ENCODE measurements at regions not wholly inside any gene's neighbourhood (a gene's known extent, or its start where the extent isn't known, plus 50 kb on each side); places are given as distances from the start of the nearest gene placed in this dataset.
"Not testable (repeated sequence)": the region's sequence is repeated elsewhere in the genome, so short reads cannot be mapped to it uniquely, and the experiment has no call there.

DNA sequence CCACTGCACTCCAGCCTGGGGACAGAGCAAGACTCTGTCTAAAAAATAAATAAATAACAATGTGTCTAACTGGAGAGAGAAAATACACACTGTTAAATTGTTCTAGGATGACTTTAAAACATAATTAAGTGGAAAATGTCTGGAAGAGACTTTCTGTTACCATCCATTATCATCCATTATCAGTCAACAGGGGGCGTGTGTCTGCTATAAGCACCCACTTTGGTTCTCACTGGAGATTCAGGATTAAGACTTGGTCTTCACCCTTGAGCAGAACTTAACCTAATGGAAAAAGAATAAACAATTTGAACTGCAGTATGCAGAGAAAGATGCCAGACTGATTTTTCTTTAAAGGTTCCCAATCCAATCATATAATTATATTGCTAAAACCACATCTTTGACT is 999.8 kb upstream of the GYPC start:
- TF ChIP-seq, protein P1, sequence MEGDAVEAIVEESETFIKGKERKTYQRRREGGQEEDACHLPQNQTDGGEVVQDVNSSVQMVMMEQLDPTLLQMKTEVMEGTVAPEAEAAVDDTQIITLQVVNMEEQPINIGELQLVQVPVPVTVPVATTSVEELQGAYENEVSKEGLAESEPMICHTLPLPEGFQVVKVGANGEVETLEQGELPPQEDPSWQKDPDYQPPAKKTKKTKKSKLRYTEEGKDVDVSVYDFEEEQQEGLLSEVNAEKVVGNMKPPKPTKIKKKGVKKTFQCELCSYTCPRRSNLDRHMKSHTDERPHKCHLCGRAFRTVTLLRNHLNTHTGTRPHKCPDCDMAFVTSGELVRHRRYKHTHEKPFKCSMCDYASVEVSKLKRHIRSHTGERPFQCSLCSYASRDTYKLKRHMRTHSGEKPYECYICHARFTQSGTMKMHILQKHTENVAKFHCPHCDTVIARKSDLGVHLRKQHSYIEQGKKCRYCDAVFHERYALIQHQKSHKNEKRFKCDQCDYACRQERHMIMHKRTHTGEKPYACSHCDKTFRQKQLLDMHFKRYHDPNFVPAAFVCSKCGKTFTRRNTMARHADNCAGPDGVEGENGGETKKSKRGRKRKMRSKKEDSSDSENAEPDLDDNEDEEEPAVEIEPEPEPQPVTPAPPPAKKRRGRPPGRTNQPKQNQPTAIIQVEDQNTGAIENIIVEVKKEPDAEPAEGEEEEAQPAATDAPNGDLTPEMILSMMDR (IDR thresholded peaks at IDR 0.05; ENCODE audit: low read depth, low read length): no peak
- no peak overlapping the region for H3K4me3 ChIP-seq (replicated peaks in 1 of 2; ENCODE audit: low read depth in 2 of 2, low read length in 2 of 2)
- DNase-seq (ENCODE audit: low read depth in 2 of 2): no peak

DNA sequence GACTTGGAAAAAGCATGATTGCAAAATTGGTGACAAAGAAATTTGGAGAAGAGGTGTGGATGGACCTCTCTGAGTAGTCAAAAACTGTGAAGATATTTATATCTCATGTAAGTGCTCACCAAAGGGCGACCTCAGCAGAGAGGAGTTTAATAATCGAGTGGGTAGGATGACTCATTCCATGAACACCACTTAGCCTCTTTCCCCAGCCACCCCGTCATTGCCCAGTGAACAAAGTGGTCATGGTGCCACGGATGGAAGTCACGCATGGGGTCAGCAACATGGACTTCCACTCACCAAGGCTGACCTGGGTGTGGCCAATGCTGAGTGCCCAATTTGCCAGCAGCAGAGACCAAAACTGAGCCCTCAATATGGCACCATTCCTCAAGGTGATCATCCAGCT is 997.4 kb upstream of the GYPC start:
- H3K4me3 ChIP-seq (replicated peaks in 1 of 2; ENCODE audit: low read depth in 2 of 2, low read length in 2 of 2): no peak overlapping the region
- no peak for DNase-seq (ENCODE audit: low read depth in 2 of 2)
- TF ChIP-seq, protein P1 (IDR thresholded peaks at IDR 0.05; ENCODE audit: low read depth, low read length): no peak

- DNase-seq (ENCODE audit: low read depth in 2 of 2); H3K4me3 ChIP-seq (replicated peaks in 1 of 2; ENCODE audit: low read depth in 2 of 2, low read length in 2 of 2): not testable (repeated sequence)
Observed at GRCh38 chr2:125660369-125660768, 995.6 kb upstream of the GYPC start.

- TF ChIP-seq, protein P1 (IDR thresholded peaks at IDR 0.05; ENCODE audit: low read depth, low read length): no peak
- H3K4me3 ChIP-seq (replicated peaks in 1 of 2; ENCODE audit: low read depth in 2 of 2, low read length in 2 of 2): no peak overlapping the region
- DNase-seq (ENCODE audit: low read depth in 2 of 2): no peak
Observed at GRCh38 chr2:125667630-125668029, 988.3 kb upstream of the GYPC start.

DNA sequence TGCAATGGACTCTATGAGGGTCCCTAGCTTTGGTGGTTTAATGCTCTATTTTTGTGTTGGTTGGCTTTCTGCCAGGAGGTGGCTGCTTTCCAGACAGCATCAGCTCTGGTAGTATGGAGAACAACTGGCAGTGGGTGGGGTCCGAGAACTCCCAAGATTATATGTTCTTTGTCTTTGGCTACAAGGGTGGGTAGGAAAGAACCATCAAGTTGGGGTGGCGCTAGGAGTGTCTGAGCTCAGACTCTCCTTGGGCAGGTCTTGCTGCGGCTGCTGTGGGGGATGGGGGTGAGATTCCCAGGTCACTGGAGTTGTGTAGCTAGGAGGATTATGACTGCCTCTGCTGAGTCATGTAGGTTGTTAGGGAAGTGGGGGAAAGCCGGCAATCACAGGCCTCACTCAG is 976.1 kb upstream of the GYPC start:
- no peak overlapping the region for H3K4me3 ChIP-seq (replicated peaks in 1 of 2; ENCODE audit: low read depth in 2 of 2, low read length in 2 of 2)
- TF ChIP-seq, protein P1 (IDR thresholded peaks at IDR 0.05; ENCODE audit: low read depth, low read length): no peak
- no peak for DNase-seq (ENCODE audit: low read depth in 2 of 2)

- DNase-seq (ENCODE audit: low read depth in 2 of 2): no peak
- no peak overlapping the region for H3K4me3 ChIP-seq (replicated peaks in 1 of 2; ENCODE audit: low read depth in 2 of 2, low read length in 2 of 2)
- TF ChIP-seq, protein P1 (IDR thresholded peaks at IDR 0.05; ENCODE audit: low read depth, low read length): no peak
Observed at GRCh38 chr2:125680809-125681208, 975.1 kb upstream of the GYPC start.

GRCh38 chr2:125681576-125681975 is 974.4 kb upstream of the GYPC start:
- TF ChIP-seq, protein P1 (IDR thresholded peaks at IDR 0.05; ENCODE audit: low read depth, low read length): no peak
- no peak overlapping the region for H3K4me3 ChIP-seq (replicated peaks in 1 of 2; ENCODE audit: low read depth in 2 of 2, low read length in 2 of 2)
- DNase-seq (ENCODE audit: low read depth in 2 of 2): no peak
